Endothelial cell of umbilical vein (primary cell): ENCODE measurements at regions not wholly inside any gene's neighbourhood (a gene's known extent, or its start where the extent isn't known, plus 50 kb on each side); places are given as distances from the start of the nearest gene placed in this dataset.

Experiments
- BruUV-seq: library from RNA; stranded (reverse); fragments of 400-500 nt; replicated peaks from 2 replicates; lab custom pipeline; 2021; lab: Mats Ljungman, UMichigan
- CTCF ChIA-PET: fragments of 300-600, 350-600 bp; sonication (Branson Sonifier 250); formaldehyde crosslinking; loops from one replicate; lab custom pipeline; 2021; ENCODE audit warnings: antibody characterized with exemption, inconsistent platforms; lab: Charles Lee
- POLR2A ChIA-PET: fragments of 300-600, 350-600 bp; sonication (Branson Sonifier 250); formaldehyde crosslinking; loops from one replicate; lab custom pipeline; 2021; ENCODE audit warnings: antibody characterized with exemption, inconsistent platforms; lab: Charles Lee
- DNase-seq: peaks from one replicate; pipeline ENCODE4 v3.0.0-alpha.2; 2011; ENCODE audit warnings: low read depth, low spot score
- FAIRE-seq: peaks from 2 replicates; lab custom pipeline; 2011; peaks lifted over from hg19 to GRCh38; lab: Jason Lieb, UNC
- H2AFZ ChIP-seq: 2 replicates; pipeline ENCODE4 v1.6.0; 2012; ENCODE audit warnings: low read depth, low read length, control low read depth, inconsistent platforms
- H3K27ac ChIP-seq: 2 replicates; pipeline ENCODE4 v1.5.1; 2011; ENCODE audit warnings: low read depth, mild to moderate bottlenecking, control low read depth, low read length, moderate library complexity; ENCODE audit not compliant: insufficient read depth
- H3K27me3 ChIP-seq, 2 experiments: 2 replicates each; pipeline versions ENCODE4 v1.6.0 to v1.6.1; 2011; ENCODE audit warnings: low read length in 2 of 2, mixed read lengths in 1 of 2; ENCODE audit not compliant: control insufficient read depth in 2 of 2, insufficient read depth in 2 of 2
- H3K36me3 ChIP-seq, 2 experiments: 2 replicates in 1 of 2; 3 replicates in 1 of 2; pipeline ENCODE4 v1.5.1; 2011; ENCODE audit warnings: low read length in 2 of 2, mild to moderate bottlenecking in 1 of 2, moderate library complexity in 1 of 2; ENCODE audit not compliant: control insufficient read depth in 2 of 2, insufficient read depth in 2 of 2; ENCODE audit errors: extremely low read depth in 1 of 2
- H3K4me1 ChIP-seq: 3 replicates; pipeline ENCODE4 v1.5.1; 2011; ENCODE audit warnings: mild to moderate bottlenecking, low read length; ENCODE audit not compliant: control insufficient read depth, insufficient read depth; ENCODE audit errors: extremely low read depth
- H3K4me2 ChIP-seq: 2 replicates; pipeline ENCODE4 v1.6.1; 2011; ENCODE audit warnings: low read length, control low read depth, mixed read lengths; ENCODE audit not compliant: insufficient read depth
- H3K4me3 ChIP-seq, 3 experiments: fragments of 200-600 bp in 1 of 3; sonication (generic), shearing (Covaris generic) in 1 of 3; replicated peaks in 1 of 3; 2 replicates each; pipeline ENCODE4 v1.5.1; 2011 to 2016; ENCODE audit warnings: control low read depth in 3 of 3, low read length in 3 of 3, mild to moderate bottlenecking in 2 of 3, inconsistent platforms in 1 of 3, low read depth in 1 of 3, moderate library complexity in 1 of 3; ENCODE audit not compliant: insufficient read depth in 1 of 3
- H3K79me2 ChIP-seq: 2 replicates; pipeline ENCODE4 v1.6.0; 2012; ENCODE audit warnings: low read length, inconsistent platforms; ENCODE audit not compliant: control insufficient read depth, insufficient read depth
- H3K9ac ChIP-seq: replicated peaks from 2 replicates; pipeline ENCODE3; 2011; ENCODE audit warnings: low read length, control low read depth; ENCODE audit not compliant: insufficient read depth; ENCODE audit errors: extremely low read depth
- H3K9me1 ChIP-seq: replicated peaks from 3 replicates; pipeline ENCODE4 v1.6.0; 2011; ENCODE audit warnings: mild to moderate bottlenecking, low read length; ENCODE audit not compliant: control insufficient read depth, insufficient read depth; ENCODE audit errors: extremely low read depth
- H3K9me3 ChIP-seq: replicated peaks from 2 replicates; pipeline ENCODE4 v1.5.1; 2012; ENCODE audit warnings: low read length, inconsistent platforms; ENCODE audit not compliant: control insufficient read depth, insufficient read depth
- H4K20me1 ChIP-seq: replicated peaks from 2 replicates; pipeline ENCODE3; 2011; ENCODE audit warnings: mild to moderate bottlenecking, low read length; ENCODE audit not compliant: control insufficient read depth, insufficient read depth; ENCODE audit errors: extremely low read depth
- CTCF ChIP-seq, 2 donors: IDR thresholded peaks; 1 replicate in 1 of 2; 2 replicates in 1 of 2; pipeline ENCODE4 v1.5.1; 2011; ENCODE audit warnings: low read length in 2 of 2, mild to moderate bottlenecking in 2 of 2, moderate library complexity in 2 of 2, control low read depth in 1 of 2, inconsistent platforms in 1 of 2, low read depth in 1 of 2; ENCODE audit not compliant: insufficient read depth in 1 of 2; ENCODE audit errors: extremely low read depth in 1 of 2
- EZH2 ChIP-seq: IDR thresholded peaks from 2 replicates; pipeline ENCODE4 v1.6.1; 2012; ENCODE audit warnings: borderline replicate concordance, low read depth, mild to moderate bottlenecking, moderate library complexity, low read length, inconsistent platforms; ENCODE audit not compliant: severe bottlenecking
- FOS ChIP-seq: IDR thresholded peaks from 2 replicates; pipeline ENCODE4 v1.6.1; 2011; ENCODE audit warnings: mild to moderate bottlenecking, low read length, moderate library complexity, borderline replicate concordance; ENCODE audit not compliant: insufficient read depth
- GATA2 ChIP-seq: IDR thresholded peaks from 2 replicates; pipeline ENCODE4 v1.7.0; 2011; ENCODE audit warnings: low read depth, mild to moderate bottlenecking, moderate library complexity, mixed read lengths, low read length; ENCODE audit not compliant: insufficient read length, insufficient read depth
- JUN ChIP-seq: IDR thresholded peaks from 2 replicates; pipeline ENCODE4 v1.6.1; 2011; ENCODE audit warnings: borderline replicate concordance, low read depth; ENCODE audit not compliant: insufficient read length, insufficient read depth
- MAX ChIP-seq: IDR thresholded peaks from 2 replicates; pipeline ENCODE4 v1.6.1; 2011; ENCODE audit not compliant: insufficient read depth, insufficient read length
- MYC ChIP-seq: IDR thresholded peaks from one replicate; pipeline ENCODE4 v1.6.1; 2011; ENCODE audit warnings: mild to moderate bottlenecking, low read depth, low read length
- POLR2A ChIP-seq: IDR thresholded peaks from 2 replicates; pipeline ENCODE4 v1.6.1; 2012; ENCODE audit warnings: low read depth, mild to moderate bottlenecking, control low read depth, low read length
- POLR2AphosphoS5 ChIP-seq: IDR thresholded peaks from 2 replicates; pipeline ENCODE4 v1.6.1; 2012; ENCODE audit warnings: low read depth, mild to moderate bottlenecking, control low read depth, low read length, moderate library complexity; ENCODE audit not compliant: insufficient read depth
- dilution Hi-C: fragments of 300-500 bp; cut with MboI; formaldehyde crosslinking; loops from one replicate; pipeline ENCODE4 v1.15.0; 2019; ENCODE audit warnings: low sequenced_read_pairs; ENCODE audit not compliant: extremely low pct_ligation_motif_present
- intact Hi-C: fragments of 100-400 bp; cut with micrococcal nuclease; formaldehyde crosslinking; loops from one replicate; pipeline ENCODE4 v1.10.0; 2022

DNA sequence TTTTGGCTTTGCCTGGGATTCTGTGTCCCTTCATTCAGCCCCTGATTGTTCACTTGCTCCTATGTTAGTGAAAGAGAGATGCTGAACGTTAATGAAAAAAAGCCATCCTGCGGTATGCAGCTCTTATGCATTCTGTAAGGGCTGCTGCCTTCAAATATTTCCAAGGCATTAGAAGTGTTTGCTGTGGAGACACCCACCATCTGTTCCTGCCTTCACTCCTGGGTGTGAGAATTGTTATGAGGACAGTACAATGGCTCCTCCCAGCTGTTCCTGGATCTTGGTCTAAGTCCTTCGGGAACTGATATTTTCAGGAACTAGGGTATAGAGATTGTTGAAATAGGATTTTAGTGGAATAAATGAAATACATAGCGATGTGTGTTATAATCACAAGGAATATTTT is 427.1 kb upstream of the FAM47C start:
- no peak for TF ChIP-seq JUN
- no peak for TF ChIP-seq MYC
- no peak for TF ChIP-seq FOS
- no peak for TF ChIP-seq EZH2
- TF ChIP-seq POLR2AphosphoS5, result no peak
- TF ChIP-seq POLR2A, result no peak
- no peak for TF ChIP-seq GATA2
- TF ChIP-seq MAX, result no peak
- TF ChIP-seq CTCF (IDR thresholded peaks at IDR 0.05; ENCODE audit: extremely low read depth in 1 of 2, insufficient read depth in 1 of 2, low read depth in 1 of 2, low read length in 2 of 2), result no peak
- Histone ChIP-seq H3K9me3 (no peaks in the 10 kb centered on the region), H4K20me1 (no peaks in the 10 kb centered on the region), H3K4me1 (no peaks in the 10 kb centered on the region), H3K4me3 (no peak overlapping the region), H3K27ac (no peak overlapping the region), H3K36me3 (no peaks in the 10 kb centered on the region), H3K4me2 (no peak overlapping the region), H3K79me2 (no peaks in the 10 kb centered on the region), H3K9me1 (no peaks in the 10 kb centered on the region), H3K27me3 (no peaks in the 10 kb centered on the region), H2AFZ (no peak overlapping the region), H3K9ac (no peak overlapping the region)
- BruUV-seq, result no TSS peak
- DNase-seq, result no peak
- intact Hi-C loops, result no loop called here
- dilution Hi-C loops, result no loop called here
- FAIRE-seq, result no peak
- CTCF ChIA-PET, result no interaction called here
- POLR2A ChIA-PET, result no interaction called here
